Astrocyte (in vitro differentiated cells and primary cell): ENCODE measurements at regions not wholly inside any gene's neighbourhood (a gene's known extent, or its start where the extent isn't known, plus 50 kb on each side); places are given as distances from the start of the nearest gene placed in this dataset.

ENCODE experiments used
- CTCF ChIP-seq: IDR thresholded peaks from 2 replicates; pipeline ENCODE4 v1.5.1; 2011; ENCODE audit warnings: low read depth, mild to moderate bottlenecking, inconsistent platforms, low read length, moderate library complexity; ENCODE audit not compliant: insufficient read depth
- EZH2 ChIP-seq: IDR thresholded peaks from 2 replicates; pipeline ENCODE4 v1.6.1; 2012; ENCODE audit warnings: mild to moderate bottlenecking, low read length, inconsistent platforms; ENCODE audit not compliant: insufficient read depth

- TF ChIP-seq CTCF (no peak), EZH2 (no peak)
These were observed 373.3 kb downstream of the ARHGEF28 start for GRCh38 chr5:73999297-73999696.
